NB4 (cell line): ENCODE measurements at regions not wholly inside any gene's neighbourhood (a gene's known extent, or its start where the extent isn't known, plus 50 kb on each side); places are given as distances from the start of the nearest gene placed in this dataset.

ENCODE experiments used
- DNase-seq: peaks from one replicate; pipeline ENCODE4 v3.0.0; 2010; ENCODE audit warnings: low read depth
- H3K4me3 ChIP-seq: one replicate; pipeline ENCODE4 v1.5.1; 2011; ENCODE audit warnings: mild to moderate bottlenecking, low read depth, low read length, moderate library complexity
- CTCF ChIP-seq: IDR thresholded peaks from one replicate; pipeline ENCODE4 v1.5.1; 2012; ENCODE audit warnings: low read depth, low read length
- MAX ChIP-seq: IDR thresholded peaks from 2 replicates; pipeline ENCODE4 v1.6.1; 2011; ENCODE audit warnings: low read depth, low read length
- MYC ChIP-seq: IDR thresholded peaks from 2 replicates; pipeline ENCODE4 v1.6.1; 2011; ENCODE audit warnings: low read depth, low read length
- POLR2A ChIP-seq: IDR thresholded peaks from 2 replicates; pipeline ENCODE4 v1.6.1; 2011; ENCODE audit warnings: mild to moderate bottlenecking; ENCODE audit not compliant: insufficient read length; ENCODE audit errors: extremely low read depth

GRCh38 chr5:111639912-111640311, 117.1 kb downstream of the NREP start:
- no peak for DNase-seq
- no peak overlapping the region for H3K4me3 ChIP-seq
- TF ChIP-seq CTCF (no peak), MYC (no peak), MAX (no peak), POLR2A (no peak)

DNA sequence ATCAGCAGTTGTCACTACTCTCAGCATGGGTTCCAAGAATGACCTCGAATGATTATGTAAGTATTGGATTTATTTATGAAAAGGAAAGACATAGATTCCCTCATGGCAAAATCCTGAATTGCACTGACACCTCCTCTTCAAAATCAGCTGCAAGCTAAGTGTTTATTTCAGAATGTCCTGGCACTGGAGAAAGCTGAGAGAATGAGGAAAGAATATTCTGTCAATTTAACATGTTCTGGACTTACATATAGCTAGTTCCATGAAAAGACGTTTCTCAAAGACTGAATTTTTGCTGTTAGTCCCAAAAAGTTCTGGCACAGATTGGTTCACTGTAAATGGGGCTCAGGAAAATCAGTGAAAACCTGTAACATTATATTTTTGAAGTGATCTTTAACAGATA, 120.3 kb downstream of the NREP start:
- H3K4me3 ChIP-seq, result no peak overlapping the region
- no peak for DNase-seq
- TF ChIP-seq MYC (no peak), POLR2A (no peak), CTCF (no peak), MAX (no peak)

- no peak overlapping the region for H3K4me3 ChIP-seq
- no peak for TF ChIP-seq CTCF
- no peak for TF ChIP-seq MAX
- no peak for TF ChIP-seq POLR2A
- TF ChIP-seq MYC, result no peak
- no peak for DNase-seq
Observed at GRCh38 chr5:111635916-111636570, 121.0 kb downstream of the NREP start.

GRCh38 chr5:111635151-111635902, 121.7 kb downstream of the NREP start:
- TF ChIP-seq CTCF, result no peak
- no peak overlapping the region for H3K4me3 ChIP-seq
- no peak for DNase-seq

GRCh38 chr5:111631328-111631727, 119.0 kb upstream of the STARD4 start:
- TF ChIP-seq CTCF (no peak), MYC (no peak), MAX (no peak), POLR2A (no peak)
- H3K4me3 ChIP-seq, result no peak overlapping the region
- DNase-seq, result no peak
